Body of pancreas (tissue), 4 donors: ENCODE measurements at regions not wholly inside any gene's neighbourhood (a gene's known extent, or its start where the extent isn't known, plus 50 kb on each side); places are given as distances from the start of the nearest gene placed in this dataset.

Source experiments
- ATAC-seq: fragments of 150-250 bp; one replicate; pipeline ENCODE4 v1.9.1; 2016
- DNase-seq, 4 donors: peaks; one replicate each; pipeline ENCODE4 v3.0.0-alpha.2; 2019
- H3K27ac ChIP-seq, 4 donors: fragments of 200-600 bp; sonication (generic); 1 replicate in 3 of 4; 2 replicates in 1 of 4; pipeline versions ENCODE4 v1.5.1 to v1.6.1; 2016 to 2019; ENCODE audit warnings: mild to moderate bottlenecking in 1 of 4, mixed read lengths in 1 of 4, moderate library complexity in 1 of 4
- H3K27me3 ChIP-seq, 2 donors: fragments of 200-600 bp; sonication (generic); one replicate each; pipeline ENCODE4 v1.6.0; 2016; ENCODE audit warnings: mild to moderate bottlenecking in 1 of 2
- H3K36me3 ChIP-seq, 2 donors: fragments of 200-600 bp; sonication (generic); replicated peaks in 1 of 2; 2 replicates each; pipeline ENCODE4 v1.5.1; 2016; ENCODE audit warnings: low read depth in 2 of 2; ENCODE audit not compliant: insufficient read depth in 1 of 2
- H3K4me1 ChIP-seq: fragments of 200-600 bp; sonication (generic); one replicate; pipeline ENCODE4 v1.6.0; 2016
- H3K4me3 ChIP-seq, 2 donors: fragments of 200-600 bp; sonication (generic); 1 replicate in 1 of 2; 2 replicates in 1 of 2; pipeline ENCODE4 v1.5.1; 2016 to 2019
- H3K9me3 ChIP-seq, 3 donors: fragments of 200-600 bp; sonication (generic); 1 replicate in 2 of 3; 2 replicates in 1 of 3; pipeline ENCODE4 v1.5.1; 2016
- POLR2A ChIP-seq, 3 donors: fragments of 450-650 bp; IDR thresholded peaks; one replicate each; pipeline ENCODE4 v1.6.1; 2016; ENCODE audit warnings: antibody characterized with exemption in 3 of 3, mild to moderate bottlenecking in 2 of 3
- WGBS, 2 donors: methylation state at CpG; one replicate each; pipeline ENCODE4 v1.1.5; 2017; 5-methylcytosine and 5-hydroxymethylcytosine counted together
- intact Hi-C: fragments of 100-400 bp; cut with DNase I; formaldehyde crosslinking; loops from one replicate; pipeline ENCODE4 v1.15.1; 2023
- TF ChIP-seq, protein P1 (sequence below), 7 experiments: fragments of 450-650 bp in 4 of 7; fragments of 200-600 bp in 3 of 7; sonication (generic) in 3 of 7; IDR thresholded peaks; one replicate each; pipeline ENCODE4 v1.5.1; 2016 to 2019; ENCODE audit warnings: antibody characterized with exemption in 7 of 7

DNA sequence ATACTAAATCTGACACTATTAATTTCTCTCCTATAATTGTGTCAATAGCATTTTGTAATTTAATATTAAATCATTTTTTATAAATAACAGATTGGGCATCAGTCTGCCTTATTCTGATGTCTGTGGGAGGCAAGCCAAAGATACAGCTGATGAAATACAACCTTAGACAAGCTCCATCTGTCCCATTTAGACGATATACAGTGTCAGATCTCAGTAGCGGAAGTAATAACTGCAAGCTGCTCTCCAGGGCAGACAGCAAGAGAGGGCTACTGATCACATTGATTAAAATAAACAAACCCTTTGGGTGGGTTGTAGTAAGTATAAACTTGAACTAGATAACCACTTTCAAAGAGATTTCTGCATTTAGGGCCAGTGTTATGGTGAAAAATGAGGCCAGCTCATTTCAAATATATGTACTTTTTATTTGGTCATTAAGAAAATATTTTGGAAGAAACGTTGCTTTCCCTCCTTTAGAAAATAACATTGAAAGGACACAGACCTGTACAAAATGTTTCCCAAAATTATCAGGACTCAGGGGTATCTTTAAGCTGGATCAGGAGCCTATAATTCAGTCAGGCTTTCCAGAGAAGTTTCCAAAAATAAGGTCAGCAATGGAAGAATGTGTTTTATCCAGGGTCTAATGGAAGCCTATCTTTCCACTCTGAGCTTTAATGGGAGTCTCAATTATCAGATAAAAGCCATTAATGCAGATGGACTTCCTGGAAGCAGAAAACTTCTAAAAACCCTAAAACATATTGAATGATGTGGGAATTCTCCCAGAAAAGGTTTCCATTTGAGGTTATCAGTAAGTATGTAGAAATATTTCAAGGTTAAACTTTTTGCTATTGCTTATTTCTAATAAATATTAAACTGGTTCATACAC is 1028.8 kb upstream of the IGFBP7 start:
- H3K27me3 ChIP-seq, result no peaks in the 10 kb centered on the region
- no peak for TF ChIP-seq POLR2A (IDR thresholded peaks at IDR 0.05)
- TF ChIP-seq, protein P1, sequence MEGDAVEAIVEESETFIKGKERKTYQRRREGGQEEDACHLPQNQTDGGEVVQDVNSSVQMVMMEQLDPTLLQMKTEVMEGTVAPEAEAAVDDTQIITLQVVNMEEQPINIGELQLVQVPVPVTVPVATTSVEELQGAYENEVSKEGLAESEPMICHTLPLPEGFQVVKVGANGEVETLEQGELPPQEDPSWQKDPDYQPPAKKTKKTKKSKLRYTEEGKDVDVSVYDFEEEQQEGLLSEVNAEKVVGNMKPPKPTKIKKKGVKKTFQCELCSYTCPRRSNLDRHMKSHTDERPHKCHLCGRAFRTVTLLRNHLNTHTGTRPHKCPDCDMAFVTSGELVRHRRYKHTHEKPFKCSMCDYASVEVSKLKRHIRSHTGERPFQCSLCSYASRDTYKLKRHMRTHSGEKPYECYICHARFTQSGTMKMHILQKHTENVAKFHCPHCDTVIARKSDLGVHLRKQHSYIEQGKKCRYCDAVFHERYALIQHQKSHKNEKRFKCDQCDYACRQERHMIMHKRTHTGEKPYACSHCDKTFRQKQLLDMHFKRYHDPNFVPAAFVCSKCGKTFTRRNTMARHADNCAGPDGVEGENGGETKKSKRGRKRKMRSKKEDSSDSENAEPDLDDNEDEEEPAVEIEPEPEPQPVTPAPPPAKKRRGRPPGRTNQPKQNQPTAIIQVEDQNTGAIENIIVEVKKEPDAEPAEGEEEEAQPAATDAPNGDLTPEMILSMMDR (IDR thresholded peaks at IDR 0.05), result no peak
- no peak overlapping the region for H3K4me3 ChIP-seq
- no peaks in the 10 kb centered on the region for H3K4me1 ChIP-seq
- H3K27ac ChIP-seq, result no peak overlapping the region
- no peaks in the 10 kb centered on the region for H3K36me3 ChIP-seq
- intact Hi-C loops, result no loop called here
- DNase-seq (no peak), ATAC-seq (no peak)
- WGBS, 2 donors, result 46 to 48% methylated on average over 3 of the region's 3 CpGs
- no peaks in the 10 kb centered on the region for H3K9me3 ChIP-seq

DNA sequence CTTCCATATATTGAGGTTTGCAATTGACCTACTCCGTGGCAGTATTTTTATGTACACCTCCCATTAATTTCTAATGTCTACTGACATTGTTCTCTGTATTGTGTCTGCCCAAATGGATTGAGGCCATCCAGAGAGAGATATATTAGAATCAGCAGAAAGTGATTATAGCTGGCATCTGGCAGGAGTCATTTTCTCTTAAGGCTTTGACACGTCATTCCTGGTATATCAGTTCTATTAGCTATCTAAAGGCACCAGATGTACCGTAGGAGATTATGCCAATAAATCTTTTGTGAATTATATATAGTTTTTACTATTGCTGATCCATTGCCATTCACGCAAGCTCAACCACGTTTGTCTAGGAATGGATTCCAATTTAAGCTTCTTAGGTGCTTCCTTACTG is 1026.4 kb upstream of the IGFBP7 start:
- ATAC-seq (no peak), DNase-seq (no peak)
- Histone ChIP-seq H3K9me3 (no peaks in the 10 kb centered on the region), H3K27me3 (no peaks in the 10 kb centered on the region), H3K4me1 (no peaks in the 10 kb centered on the region), H3K36me3 (no peaks in the 10 kb centered on the region), H3K27ac (no peak overlapping the region), H3K4me3 (no peak overlapping the region)
- intact Hi-C loops, result no loop called here
- TF ChIP-seq, protein P1 (IDR thresholded peaks at IDR 0.05), result no peak
- TF ChIP-seq POLR2A (IDR thresholded peaks at IDR 0.05), result no peak
- WGBS, 2 donors, result 66 to 70% methylated on average over 5 of the region's 5 CpGs

DNA sequence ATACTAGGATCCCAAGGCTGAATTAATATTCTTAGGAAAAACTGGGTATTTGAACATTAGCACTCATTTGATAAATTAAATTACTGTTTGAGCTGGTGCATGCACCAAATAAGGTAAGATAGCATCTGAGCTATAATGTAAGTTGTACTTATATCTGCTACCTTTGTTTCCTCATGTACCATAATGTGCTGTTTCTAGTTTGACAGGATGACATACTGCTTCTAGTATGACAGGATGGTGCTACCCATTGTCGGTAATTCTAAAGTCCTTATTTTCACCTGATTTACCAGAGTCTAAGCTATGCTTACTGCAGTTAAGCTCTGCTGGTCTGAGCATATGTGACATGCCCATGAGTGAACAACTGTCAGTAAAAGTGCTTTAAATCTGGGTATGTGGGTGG is 1017.5 kb upstream of the IGFBP7 start:
- H3K27ac ChIP-seq, result no peak overlapping the region
- 70 to 81% methylated on average over 1 of the region's 1 CpG for WGBS, 2 donors
- H3K4me1 ChIP-seq, result no peaks in the 10 kb centered on the region
- H3K9me3 ChIP-seq, result no peaks in the 10 kb centered on the region
- TF ChIP-seq POLR2A (IDR thresholded peaks at IDR 0.05), result no peak
- TF ChIP-seq, protein P1 (IDR thresholded peaks at IDR 0.05), result no peak
- DNase-seq (no peak), ATAC-seq (no peak)
- H3K4me3 ChIP-seq, result no peak overlapping the region
- intact Hi-C loops, result no loop called here
- no peaks in the 10 kb centered on the region for H3K36me3 ChIP-seq
- H3K27me3 ChIP-seq, result no peaks in the 10 kb centered on the region

DNA sequence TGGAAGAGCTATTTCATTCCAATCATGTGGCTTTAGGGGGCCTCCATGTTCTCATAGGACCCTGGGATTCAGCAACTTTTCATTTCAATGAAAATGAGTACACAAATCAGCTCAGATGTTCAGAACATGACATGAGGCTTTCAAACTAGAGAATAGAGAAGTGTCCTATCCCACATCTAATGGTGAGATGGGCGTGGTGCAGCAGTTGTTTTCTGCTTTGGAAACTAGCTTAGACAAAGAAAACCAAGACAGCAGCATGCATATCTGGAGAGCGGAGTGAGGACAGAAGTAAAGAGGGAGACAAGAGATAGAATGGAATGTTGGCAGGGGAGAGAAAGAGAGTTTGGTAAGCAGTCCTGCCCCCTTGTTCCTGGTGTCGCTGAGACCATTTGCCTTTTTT is 1009.1 kb upstream of the IGFBP7 start:
- no peak overlapping the region for H3K27ac ChIP-seq
- H3K4me3 ChIP-seq, result no peak overlapping the region
- WGBS, 2 donors, result 71 to 78% methylated on average over 3 of the region's 3 CpGs
- no peak for TF ChIP-seq POLR2A (IDR thresholded peaks at IDR 0.05)
- TF ChIP-seq, protein P1 (IDR thresholded peaks at IDR 0.05), result no peak
- H3K4me1 ChIP-seq, result no peaks in the 10 kb centered on the region
- H3K9me3 ChIP-seq, result no peaks in the 10 kb centered on the region
- H3K36me3 ChIP-seq, result no peaks in the 10 kb centered on the region
- intact Hi-C loops, result no loop called here
- no peak for ATAC-seq
- no peak for DNase-seq
- no peaks in the 10 kb centered on the region for H3K27me3 ChIP-seq

DNA sequence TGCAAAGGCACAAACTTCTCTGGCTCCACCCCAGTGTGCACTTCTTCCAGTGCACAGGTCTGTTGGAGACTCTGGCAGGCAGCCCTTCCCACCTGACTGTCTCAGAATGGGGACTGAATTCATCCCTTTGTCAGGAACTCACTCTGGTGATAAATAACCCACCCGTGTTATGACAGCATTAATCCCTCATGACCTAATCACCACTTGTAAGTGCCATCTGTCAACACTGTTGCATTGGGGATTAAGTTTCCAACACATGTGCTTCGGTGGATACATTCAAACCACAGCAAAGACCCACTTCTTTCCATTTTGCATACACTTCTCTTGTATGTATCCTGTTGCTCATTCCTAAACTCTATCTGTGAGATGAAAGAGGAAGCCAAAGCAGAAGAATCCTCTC is 1002.9 kb upstream of the IGFBP7 start:
- Histone ChIP-seq H3K27me3 (no peaks in the 10 kb centered on the region), H3K4me1 (no peaks in the 10 kb centered on the region), H3K27ac (no peak overlapping the region), H3K4me3 (no peak overlapping the region), H3K9me3 (no peaks in the 10 kb centered on the region), H3K36me3 (no peaks in the 10 kb centered on the region)
- no peak for TF ChIP-seq POLR2A (IDR thresholded peaks at IDR 0.05)
- TF ChIP-seq, protein P1 (IDR thresholded peaks at IDR 0.05), result no peak
- ATAC-seq (no peak), DNase-seq (no peak)
- intact Hi-C loops, result no loop called here
- WGBS, 2 donors, result 34 to 54% methylated on average over 2 of the region's 2 CpGs
